WTC11 (cell line): ENCODE measurements at regions not wholly inside any gene's neighbourhood (a gene's known extent, or its start where the extent isn't known, plus 50 kb on each side); places are given as distances from the start of the nearest gene placed in this dataset.

Source experiments
- ATAC-seq: fragments of 200-7000 bp; cut with Tn5 transposase; 2 replicates; pipeline ENCODE4 v1.10.0; 2021; ENCODE audit warnings: mild to moderate bottlenecking, moderate library complexity
- CTCF ChIA-PET: fragments of 300-600 bp; sonication (Branson Sonifier 250); formaldehyde crosslinking; loops from one replicate; lab custom pipeline; 2021; ENCODE audit warnings: antibody characterized with exemption; lab: Charles Lee
- POLR2A ChIA-PET: fragments of 350-600 bp; sonication (Branson Sonifier 250); formaldehyde crosslinking; loops from one replicate; lab custom pipeline; 2021; ENCODE audit warnings: antibody characterized with exemption; lab: Charles Lee
- DNase-seq: peaks from one replicate; pipeline ENCODE4 v3.0.0; 2021; ENCODE audit warnings: low spot score
- H3K27ac Mint-ChIP-seq: 2 replicates; pipeline ENCODE4 v1.8.0; 2021; ENCODE audit warnings: mixed read lengths
- H3K27me3 Mint-ChIP-seq: 2 replicates; pipeline ENCODE4 v1.8.0; 2021; ENCODE audit warnings: low read depth, mild to moderate bottlenecking, moderate library complexity, mixed read lengths
- H3K36me3 Mint-ChIP-seq: 2 replicates; pipeline ENCODE4 v1.8.0; 2021; ENCODE audit warnings: mixed read lengths
- H3K4me1 Mint-ChIP-seq: 2 replicates; pipeline ENCODE4 v1.8.0; 2022; ENCODE audit warnings: mixed read lengths
- H3K4me3 Mint-ChIP-seq: 2 replicates; pipeline ENCODE4 v1.8.0; 2021; ENCODE audit warnings: mild to moderate bottlenecking, moderate library complexity, mixed read lengths
- H3K9me3 Mint-ChIP-seq: 2 replicates; pipeline ENCODE4 v1.8.0; 2021; ENCODE audit warnings: mixed read lengths
- ATF2 ChIP-seq: sonication (generic); formaldehyde crosslinking; IDR thresholded peaks from 2 replicates; pipeline ENCODE4 v1.8.1; 2022; ENCODE audit warnings: low read depth, missing genetic modification reagents, borderline replicate concordance
- ESRRA ChIP-seq: sonication (generic); formaldehyde crosslinking; IDR thresholded peaks from 2 replicates; pipeline ENCODE4 v1.8.1; 2022; ENCODE audit warnings: mild to moderate bottlenecking, missing genetic modification reagents, borderline replicate concordance
- ETV6 ChIP-seq: sonication (generic); formaldehyde crosslinking; IDR thresholded peaks from 2 replicates; pipeline ENCODE4 v1.8.1; 2022; ENCODE audit warnings: mild to moderate bottlenecking, missing genetic modification reagents
- FOXP1 ChIP-seq: sonication (generic); formaldehyde crosslinking; IDR thresholded peaks from 2 replicates; pipeline ENCODE4 v1.8.0; 2022; ENCODE audit warnings: missing genetic modification reagents, mild to moderate bottlenecking, moderate library complexity, borderline replicate concordance
- GABPB1 ChIP-seq: sonication (generic); formaldehyde crosslinking; IDR thresholded peaks from 2 replicates; pipeline ENCODE4 v1.8.1; 2023; ENCODE audit warnings: mild to moderate bottlenecking, missing genetic modification reagents
- JAZF1 ChIP-seq: fragments of 250-450 bp; sonication (Bioruptor Pico); IDR thresholded peaks from 2 replicates; pipeline ENCODE4 v1.9.0; 2021; ENCODE audit warnings: moderate library complexity, mild to moderate bottlenecking, inconsistent platforms
- MYBL2 ChIP-seq: sonication (generic); formaldehyde crosslinking; IDR thresholded peaks from 2 replicates; pipeline ENCODE4 v1.8.1; 2023; ENCODE audit warnings: mild to moderate bottlenecking, moderate library complexity, missing genetic modification reagents
- NFE2L1 ChIP-seq: sonication (generic); formaldehyde crosslinking; IDR thresholded peaks from 2 replicates; pipeline ENCODE4 v1.8.1; 2023; ENCODE audit warnings: missing genetic modification reagents
- NFYB ChIP-seq: sonication (generic); formaldehyde crosslinking; conservative IDR thresholded peaks from 2 replicates; pipeline ENCODE4 v1.8.0; 2022; ENCODE audit warnings: low read depth, missing genetic modification reagents
- NR2C2 ChIP-seq: sonication (generic); formaldehyde crosslinking; IDR thresholded peaks from 2 replicates; pipeline ENCODE4 v1.8.0; 2022; ENCODE audit warnings: mild to moderate bottlenecking, missing genetic modification reagents
- SOX15 ChIP-seq: fragments of 250-450 bp; sonication (Bioruptor Pico); IDR thresholded peaks from 2 replicates; pipeline ENCODE4 v1.9.0; 2021; ENCODE audit warnings: mild to moderate bottlenecking
- TP53 ChIP-seq: sonication (generic); formaldehyde crosslinking; IDR thresholded peaks from 2 replicates; pipeline ENCODE4 v1.8.1; 2023; ENCODE audit warnings: mild to moderate bottlenecking, missing genetic modification reagents
- ZNF219 ChIP-seq: sonication (generic); formaldehyde crosslinking; IDR thresholded peaks from 2 replicates; pipeline ENCODE4 v1.8.0; 2023; ENCODE audit warnings: missing genetic modification reagents, mild to moderate bottlenecking, borderline replicate concordance
- ZNF396 ChIP-seq: fragments of 250-450 bp; sonication (Bioruptor Pico); IDR thresholded peaks from 2 replicates; pipeline ENCODE4 v1.8.0; 2021; ENCODE audit warnings: mild to moderate bottlenecking, moderate library complexity, borderline replicate concordance
- ZNF423 ChIP-seq: fragments of 250-450 bp; sonication (Bioruptor Pico); IDR thresholded peaks from 2 replicates; pipeline ENCODE4 v2.1.2; 2022; ENCODE audit warnings: mild to moderate bottlenecking, moderate library complexity
- ZNF512 ChIP-seq: sonication (generic); formaldehyde crosslinking; IDR thresholded peaks from 2 replicates; pipeline ENCODE4 v1.8.1; 2022; ENCODE audit warnings: missing genetic modification reagents, borderline replicate concordance
- TF ChIP-seq, protein P1 (sequence below): sonication (generic); formaldehyde crosslinking; IDR thresholded peaks from 2 replicates; pipeline ENCODE4 v1.8.0; 2022; ENCODE audit warnings: mild to moderate bottlenecking, missing genetic modification reagents
- TF ChIP-seq, protein P2 (sequence below): sonication (generic); formaldehyde crosslinking; IDR thresholded peaks from 2 replicates; pipeline ENCODE4 v1.8.0; 2022; ENCODE audit warnings: mild to moderate bottlenecking, missing genetic modification reagents
- TF ChIP-seq, protein P3 (sequence below): sonication (generic); formaldehyde crosslinking; IDR thresholded peaks from 2 replicates; pipeline ENCODE4 v1.8.0; 2022; ENCODE audit warnings: missing genetic modification reagents
- TF ChIP-seq, protein P4 (sequence below): sonication (generic); formaldehyde crosslinking; IDR thresholded peaks from 2 replicates; pipeline ENCODE4 v1.8.1; 2022; ENCODE audit warnings: mild to moderate bottlenecking, moderate library complexity, missing genetic modification reagents
- TF ChIP-seq, protein P5 (sequence below): sonication (generic); formaldehyde crosslinking; IDR thresholded peaks from 2 replicates; pipeline ENCODE4 v1.8.1; 2023; ENCODE audit warnings: mild to moderate bottlenecking, missing genetic modification reagents

- TF ChIP-seq GABPB1, result no peak
- TF ChIP-seq NR2C2 (CRISPR knock-in tag), result no peak
- no peak for TF ChIP-seq ESRRA (CRISPR knock-in tag)
- TF ChIP-seq, all 79 proteins: peak for 0
These were observed 133.2 kb downstream of the FAT3 start (continued) for GRCh38 chr11:92357841-92358240.

DNA sequence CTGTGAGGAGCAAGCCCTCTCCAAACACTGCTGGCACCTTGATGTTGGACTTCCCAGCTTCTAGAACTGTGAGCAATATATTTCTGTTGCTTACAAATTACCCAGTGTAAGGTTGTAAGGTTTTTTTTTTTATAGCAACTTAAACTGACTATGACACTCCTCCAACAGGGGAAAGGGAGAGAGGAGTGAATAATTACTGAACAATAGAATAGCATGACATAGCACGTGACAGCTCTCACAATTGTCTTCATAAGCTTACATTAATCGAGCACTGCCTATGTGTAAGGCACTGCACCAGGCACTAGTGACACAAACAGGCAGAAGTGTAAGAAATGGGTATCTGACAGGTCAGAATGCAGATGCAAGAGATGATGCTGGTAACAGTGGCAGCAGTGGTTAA is 136.9 kb downstream of the FAT3 start:
- DNase-seq (no peak), ATAC-seq (no peak)
- no peak overlapping the region for H3K27ac Mint-ChIP-seq
- peaks cover 7% of the 10 kb centered on the region for H3K4me1 Mint-ChIP-seq
- no peak overlapping the region for H3K4me3 Mint-ChIP-seq
- ChIA-PET CTCF (interaction anchor here (1.1 kb wide), 1 partner anchor 16 kb away, joined by 4 read pairs; no protein-coding TSS in a partner anchor), POLR2A (interaction anchor here (0.7 kb wide), 1 partner anchor 379 kb away, joined by 3 read pairs; no protein-coding TSS in a partner anchor)
- no peaks in the 10 kb centered on the region for H3K9me3 Mint-ChIP-seq
- H3K27me3 Mint-ChIP-seq, result no peaks in the 10 kb centered on the region
- no peaks in the 10 kb centered on the region for H3K36me3 Mint-ChIP-seq
- no peak for TF ChIP-seq ZNF219 (CRISPR knock-in tag)
- TF ChIP-seq, protein P1, sequence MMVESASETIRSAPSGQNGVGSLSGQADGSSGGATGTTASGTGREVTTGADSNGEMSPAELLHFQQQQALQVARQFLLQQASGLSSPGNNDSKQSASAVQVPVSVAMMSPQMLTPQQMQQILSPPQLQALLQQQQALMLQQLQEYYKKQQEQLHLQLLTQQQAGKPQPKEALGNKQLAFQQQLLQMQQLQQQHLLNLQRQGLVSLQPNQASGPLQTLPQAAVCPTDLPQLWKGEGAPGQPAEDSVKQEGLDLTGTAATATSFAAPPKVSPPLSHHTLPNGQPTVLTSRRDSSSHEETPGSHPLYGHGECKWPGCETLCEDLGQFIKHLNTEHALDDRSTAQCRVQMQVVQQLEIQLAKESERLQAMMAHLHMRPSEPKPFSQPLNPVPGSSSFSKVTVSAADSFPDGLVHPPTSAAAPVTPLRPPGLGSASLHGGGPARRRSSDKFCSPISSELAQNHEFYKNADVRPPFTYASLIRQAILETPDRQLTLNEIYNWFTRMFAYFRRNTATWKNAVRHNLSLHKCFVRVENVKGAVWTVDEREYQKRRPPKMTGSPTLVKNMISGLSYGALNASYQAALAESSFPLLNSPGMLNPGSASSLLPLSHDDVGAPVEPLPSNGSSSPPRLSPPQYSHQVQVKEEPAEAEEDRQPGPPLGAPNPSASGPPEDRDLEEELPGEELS (CRISPR knock-in tag), result no peak
- no peak for TF ChIP-seq ETV6 (CRISPR knock-in tag)
- TF ChIP-seq, protein P2, sequence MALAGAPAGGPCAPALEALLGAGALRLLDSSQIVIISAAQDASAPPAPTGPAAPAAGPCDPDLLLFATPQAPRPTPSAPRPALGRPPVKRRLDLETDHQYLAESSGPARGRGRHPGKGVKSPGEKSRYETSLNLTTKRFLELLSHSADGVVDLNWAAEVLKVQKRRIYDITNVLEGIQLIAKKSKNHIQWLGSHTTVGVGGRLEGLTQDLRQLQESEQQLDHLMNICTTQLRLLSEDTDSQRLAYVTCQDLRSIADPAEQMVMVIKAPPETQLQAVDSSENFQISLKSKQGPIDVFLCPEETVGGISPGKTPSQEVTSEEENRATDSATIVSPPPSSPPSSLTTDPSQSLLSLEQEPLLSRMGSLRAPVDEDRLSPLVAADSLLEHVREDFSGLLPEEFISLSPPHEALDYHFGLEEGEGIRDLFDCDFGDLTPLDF, result no peak
- TF ChIP-seq TP53 (CRISPR knock-in tag), result no peak
- no peak for TF ChIP-seq NFE2L1 (CRISPR knock-in tag)
- TF ChIP-seq JAZF1 (CRISPR knock-in tag), result no peak

DNA sequence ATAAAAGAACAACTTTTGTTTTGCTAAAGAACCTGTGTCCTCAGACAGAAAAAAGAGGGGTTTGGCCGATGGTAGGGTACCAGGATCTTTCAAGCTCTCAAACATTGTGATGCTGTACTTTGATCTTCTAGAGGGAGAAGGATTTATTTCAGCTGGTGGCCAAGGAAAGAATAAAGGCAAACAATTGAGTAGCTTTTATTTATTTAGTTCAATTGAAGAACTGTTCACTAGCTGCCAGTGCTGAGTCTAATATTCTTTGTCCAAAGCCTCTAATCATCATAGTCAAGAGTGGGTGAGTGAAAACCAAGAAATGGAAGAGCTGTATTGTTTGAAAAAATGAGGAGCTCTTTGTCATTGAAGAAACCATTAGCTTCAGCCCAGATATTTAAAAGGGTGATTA is 138.4 kb downstream of the FAT3 start:
- Mint-ChIP-seq H3K9me3 (no peaks in the 10 kb centered on the region), H3K27me3 (no peaks in the 10 kb centered on the region), H3K4me1 (peaks cover 7% of the 10 kb centered on the region), H3K36me3 (no peaks in the 10 kb centered on the region), H3K4me3 (no peak overlapping the region), H3K27ac (no peak overlapping the region)
- ChIA-PET CTCF (no interaction called here), POLR2A (no interaction called here)
- DNase-seq, result no peak
- ATAC-seq, result no peak
- TF ChIP-seq NFYB (CRISPR knock-in tag) (no peak), ZNF396 (no peak), MYBL2 (CRISPR knock-in tag) (no peak), JAZF1 (CRISPR knock-in tag) (no peak), SOX15 (CRISPR knock-in tag) (no peak), ZNF512 (CRISPR knock-in tag) (no peak), ATF2 (CRISPR knock-in tag) (no peak), ZNF423 (no peak), FOXP1 (no peak)
- TF ChIP-seq, protein P3, sequence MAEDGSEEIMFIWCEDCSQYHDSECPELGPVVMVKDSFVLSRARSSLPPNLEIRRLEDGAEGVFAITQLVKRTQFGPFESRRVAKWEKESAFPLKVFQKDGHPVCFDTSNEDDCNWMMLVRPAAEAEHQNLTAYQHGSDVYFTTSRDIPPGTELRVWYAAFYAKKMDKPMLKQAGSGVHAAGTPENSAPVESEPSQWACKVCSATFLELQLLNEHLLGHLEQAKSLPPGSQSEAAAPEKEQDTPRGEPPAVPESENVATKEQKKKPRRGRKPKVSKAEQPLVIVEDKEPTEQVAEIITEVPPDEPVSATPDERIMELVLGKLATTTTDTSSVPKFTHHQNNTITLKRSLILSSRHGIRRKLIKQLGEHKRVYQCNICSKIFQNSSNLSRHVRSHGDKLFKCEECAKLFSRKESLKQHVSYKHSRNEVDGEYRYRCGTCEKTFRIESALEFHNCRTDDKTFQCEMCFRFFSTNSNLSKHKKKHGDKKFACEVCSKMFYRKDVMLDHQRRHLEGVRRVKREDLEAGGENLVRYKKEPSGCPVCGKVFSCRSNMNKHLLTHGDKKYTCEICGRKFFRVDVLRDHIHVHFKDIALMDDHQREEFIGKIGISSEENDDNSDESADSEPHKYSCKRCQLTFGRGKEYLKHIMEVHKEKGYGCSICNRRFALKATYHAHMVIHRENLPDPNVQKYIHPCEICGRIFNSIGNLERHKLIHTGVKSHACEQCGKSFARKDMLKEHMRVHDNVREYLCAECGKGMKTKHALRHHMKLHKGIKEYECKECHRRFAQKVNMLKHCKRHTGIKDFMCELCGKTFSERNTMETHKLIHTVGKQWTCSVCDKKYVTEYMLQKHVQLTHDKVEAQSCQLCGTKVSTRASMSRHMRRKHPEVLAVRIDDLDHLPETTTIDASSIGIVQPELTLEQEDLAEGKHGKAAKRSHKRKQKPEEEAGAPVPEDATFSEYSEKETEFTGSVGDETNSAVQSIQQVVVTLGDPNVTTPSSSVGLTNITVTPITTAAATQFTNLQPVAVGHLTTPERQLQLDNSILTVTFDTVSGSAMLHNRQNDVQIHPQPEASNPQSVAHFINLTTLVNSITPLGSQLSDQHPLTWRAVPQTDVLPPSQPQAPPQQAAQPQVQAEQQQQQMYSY (CRISPR knock-in tag), result no peak
- TF ChIP-seq, protein P4, sequence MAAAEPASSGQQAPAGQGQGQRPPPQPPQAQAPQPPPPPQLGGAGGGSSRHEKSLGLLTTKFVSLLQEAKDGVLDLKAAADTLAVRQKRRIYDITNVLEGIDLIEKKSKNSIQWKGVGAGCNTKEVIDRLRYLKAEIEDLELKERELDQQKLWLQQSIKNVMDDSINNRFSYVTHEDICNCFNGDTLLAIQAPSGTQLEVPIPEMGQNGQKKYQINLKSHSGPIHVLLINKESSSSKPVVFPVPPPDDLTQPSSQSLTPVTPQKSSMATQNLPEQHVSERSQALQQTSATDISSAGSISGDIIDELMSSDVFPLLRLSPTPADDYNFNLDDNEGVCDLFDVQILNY, result no peak
- TF ChIP-seq, protein P5, sequence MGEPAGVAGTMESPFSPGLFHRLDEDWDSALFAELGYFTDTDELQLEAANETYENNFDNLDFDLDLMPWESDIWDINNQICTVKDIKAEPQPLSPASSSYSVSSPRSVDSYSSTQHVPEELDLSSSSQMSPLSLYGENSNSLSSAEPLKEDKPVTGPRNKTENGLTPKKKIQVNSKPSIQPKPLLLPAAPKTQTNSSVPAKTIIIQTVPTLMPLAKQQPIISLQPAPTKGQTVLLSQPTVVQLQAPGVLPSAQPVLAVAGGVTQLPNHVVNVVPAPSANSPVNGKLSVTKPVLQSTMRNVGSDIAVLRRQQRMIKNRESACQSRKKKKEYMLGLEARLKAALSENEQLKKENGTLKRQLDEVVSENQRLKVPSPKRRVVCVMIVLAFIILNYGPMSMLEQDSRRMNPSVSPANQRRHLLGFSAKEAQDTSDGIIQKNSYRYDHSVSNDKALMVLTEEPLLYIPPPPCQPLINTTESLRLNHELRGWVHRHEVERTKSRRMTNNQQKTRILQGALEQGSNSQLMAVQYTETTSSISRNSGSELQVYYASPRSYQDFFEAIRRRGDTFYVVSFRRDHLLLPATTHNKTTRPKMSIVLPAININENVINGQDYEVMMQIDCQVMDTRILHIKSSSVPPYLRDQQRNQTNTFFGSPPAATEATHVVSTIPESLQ (CRISPR knock-in tag), result no peak
